Sigmoid colon (tissue), 6 donors: ENCODE measurements at regions not wholly inside any gene's neighbourhood (a gene's known extent, or its start where the extent isn't known, plus 50 kb on each side); places are given as distances from the start of the nearest gene placed in this dataset.

Experiments used
- DNase-seq: peaks from one replicate; pipeline ENCODE4 v3.0.0-alpha.2; 2019
- H3K27ac ChIP-seq, 4 donors: fragments of 200-600 bp; sonication (generic); one replicate each; pipeline ENCODE4 v1.5.1; 2016 to 2019; ENCODE audit warnings: mild to moderate bottlenecking in 1 of 4
- H3K27me3 ChIP-seq, 3 donors: fragments of 200-600 bp; sonication (generic); one replicate each; pipeline ENCODE4 v1.5.1; 2019; ENCODE audit warnings: mild to moderate bottlenecking in 1 of 3
- H3K36me3 ChIP-seq, 4 donors: fragments of 200-600 bp; sonication (generic); one replicate each; pipeline ENCODE4 v1.5.1; 2016 to 2019
- H3K4me1 ChIP-seq, 4 donors: fragments of 200-600 bp; sonication (generic); one replicate each; pipeline ENCODE4 v1.5.1; 2017 to 2019
- H3K4me3 ChIP-seq, 4 donors: fragments of 200-600 bp; sonication (generic); one replicate each; pipeline ENCODE4 v1.5.1; 2017 to 2019; ENCODE audit warnings: mild to moderate bottlenecking in 2 of 4, moderate library complexity in 1 of 4
- H3K9me3 ChIP-seq, 4 donors: fragments of 200-600 bp in 3 of 4; sonication (generic) in 3 of 4; one replicate each; pipeline versions ENCODE4 v1.5.1 to v1.6.1; 2013 to 2019
- EP300 ChIP-seq, 4 donors: sonication (generic); formaldehyde crosslinking; IDR thresholded peaks; one replicate each; pipeline ENCODE4 v1.6.1; 2017; ENCODE audit warnings: antibody characterized with exemption in 4 of 4
- POLR2A ChIP-seq, 2 donors: fragments of 450-650 bp; IDR thresholded peaks; one replicate each; pipeline ENCODE4 v1.6.1; 2016; ENCODE audit warnings: antibody characterized with exemption in 2 of 2, mild to moderate bottlenecking in 2 of 2, moderate library complexity in 2 of 2
- POLR2AphosphoS5 ChIP-seq, 4 donors: sonication (generic); formaldehyde crosslinking; IDR thresholded peaks; one replicate each; pipeline ENCODE4 v1.6.1; 2017; ENCODE audit warnings: antibody characterized with exemption in 4 of 4
- WGBS, 2 donors: extraction: QIAGEN DNeasy Blood & Tissue Kit; methylation state at CpG; one replicate each; pipeline ENCODE4 v1.1.7; 2013; 5-methylcytosine and 5-hydroxymethylcytosine counted together
- intact Hi-C: fragments of 100-400 bp; cut with DNase I; formaldehyde crosslinking; loops from one replicate; pipeline ENCODE4 v1.15.1; 2023
- TF ChIP-seq, protein P1 (sequence below), 4 experiments: fragments of 450-650 bp in 3 of 4; fragments of 200-600 bp in 1 of 4; IDR thresholded peaks; one replicate each; pipeline ENCODE4 v1.5.1; 2016 to 2019; ENCODE audit warnings: antibody characterized with exemption in 4 of 4, mild to moderate bottlenecking in 3 of 4, moderate library complexity in 2 of 4
- donor health status: healthy with polysubstance abuse.
- donor health status: healthy.

DNA sequence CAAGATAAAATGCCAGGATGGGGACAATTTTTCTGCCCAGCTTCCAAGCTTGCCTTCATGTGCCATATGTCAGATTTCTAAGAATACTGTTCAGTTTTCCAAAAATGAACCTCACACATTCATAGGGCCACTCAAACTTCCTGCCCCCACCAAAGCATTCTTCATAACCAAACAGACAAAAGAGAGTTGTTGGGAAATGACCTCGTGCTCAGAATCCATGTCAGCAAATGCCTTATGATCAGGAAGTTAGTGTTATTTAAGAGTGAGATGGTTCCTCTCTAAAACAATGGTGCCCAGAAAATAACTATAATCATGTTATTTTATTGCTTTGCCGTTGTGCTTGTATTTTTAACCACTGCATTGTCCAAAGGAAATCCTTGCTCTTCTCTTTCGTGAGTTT is 208.2 kb downstream of the ZNF608 start:
- H3K27me3 ChIP-seq: no peaks in the 10 kb centered on the region
- DNase-seq: no peak
- no peak overlapping the region for H3K27ac ChIP-seq
- H3K9me3 ChIP-seq: no peaks in the 10 kb centered on the region
- intact Hi-C loops: no loop called here
- no peak overlapping the region for H3K4me3 ChIP-seq
- TF ChIP-seq, protein P1, sequence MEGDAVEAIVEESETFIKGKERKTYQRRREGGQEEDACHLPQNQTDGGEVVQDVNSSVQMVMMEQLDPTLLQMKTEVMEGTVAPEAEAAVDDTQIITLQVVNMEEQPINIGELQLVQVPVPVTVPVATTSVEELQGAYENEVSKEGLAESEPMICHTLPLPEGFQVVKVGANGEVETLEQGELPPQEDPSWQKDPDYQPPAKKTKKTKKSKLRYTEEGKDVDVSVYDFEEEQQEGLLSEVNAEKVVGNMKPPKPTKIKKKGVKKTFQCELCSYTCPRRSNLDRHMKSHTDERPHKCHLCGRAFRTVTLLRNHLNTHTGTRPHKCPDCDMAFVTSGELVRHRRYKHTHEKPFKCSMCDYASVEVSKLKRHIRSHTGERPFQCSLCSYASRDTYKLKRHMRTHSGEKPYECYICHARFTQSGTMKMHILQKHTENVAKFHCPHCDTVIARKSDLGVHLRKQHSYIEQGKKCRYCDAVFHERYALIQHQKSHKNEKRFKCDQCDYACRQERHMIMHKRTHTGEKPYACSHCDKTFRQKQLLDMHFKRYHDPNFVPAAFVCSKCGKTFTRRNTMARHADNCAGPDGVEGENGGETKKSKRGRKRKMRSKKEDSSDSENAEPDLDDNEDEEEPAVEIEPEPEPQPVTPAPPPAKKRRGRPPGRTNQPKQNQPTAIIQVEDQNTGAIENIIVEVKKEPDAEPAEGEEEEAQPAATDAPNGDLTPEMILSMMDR (IDR thresholded peaks at IDR 0.05): no peak
- TF ChIP-seq POLR2A (IDR thresholded peaks at IDR 0.05) (no peak), EP300 (IDR thresholded peaks at IDR 0.05) (no peak), POLR2AphosphoS5 (IDR thresholded peaks at IDR 0.05) (no peak)
- H3K4me1 ChIP-seq: no peaks in the 10 kb centered on the region
- WGBS, 2 donors: 38 to 67% methylated on average over 3 of the region's 3 CpGs
- no peaks in the 10 kb centered on the region for H3K36me3 ChIP-seq

DNA sequence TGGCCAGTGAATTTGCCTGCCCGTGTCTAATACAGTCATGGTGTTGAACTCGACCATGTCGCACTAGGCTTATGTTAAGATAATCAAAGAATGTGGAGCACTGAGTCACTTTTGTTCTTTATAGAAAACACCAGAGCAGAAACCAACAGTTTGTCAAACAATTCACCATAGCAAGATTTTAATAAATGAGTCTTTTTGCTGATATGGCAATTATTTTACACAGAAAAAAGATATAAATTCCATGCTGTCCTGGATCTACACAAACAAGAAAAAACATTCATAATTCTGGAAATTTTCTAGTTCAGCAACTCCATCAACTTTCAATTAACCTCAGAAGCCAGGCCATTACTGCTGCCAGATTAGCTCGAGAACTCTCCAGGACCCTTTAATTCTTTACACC is 208.9 kb downstream of the ZNF608 start:
- DNase-seq: no peak
- H3K27ac ChIP-seq: peak overlapping the region in 1 of 4 donors; percentile 42
- no peaks in the 10 kb centered on the region for H3K36me3 ChIP-seq
- H3K4me1 ChIP-seq: no peaks in the 10 kb centered on the region
- WGBS, 2 donors: 94% methylated on average over 4 of the region's 4 CpGs
- intact Hi-C loops: no loop called here
- no peak for TF ChIP-seq POLR2A (IDR thresholded peaks at IDR 0.05)
- TF ChIP-seq, protein P1 (IDR thresholded peaks at IDR 0.05): no peak
- no peak for TF ChIP-seq EP300 (IDR thresholded peaks at IDR 0.05)
- TF ChIP-seq POLR2AphosphoS5 (IDR thresholded peaks at IDR 0.05): no peak
- H3K9me3 ChIP-seq: no peaks in the 10 kb centered on the region
- H3K4me3 ChIP-seq: no peak overlapping the region
- no peaks in the 10 kb centered on the region for H3K27me3 ChIP-seq

DNA sequence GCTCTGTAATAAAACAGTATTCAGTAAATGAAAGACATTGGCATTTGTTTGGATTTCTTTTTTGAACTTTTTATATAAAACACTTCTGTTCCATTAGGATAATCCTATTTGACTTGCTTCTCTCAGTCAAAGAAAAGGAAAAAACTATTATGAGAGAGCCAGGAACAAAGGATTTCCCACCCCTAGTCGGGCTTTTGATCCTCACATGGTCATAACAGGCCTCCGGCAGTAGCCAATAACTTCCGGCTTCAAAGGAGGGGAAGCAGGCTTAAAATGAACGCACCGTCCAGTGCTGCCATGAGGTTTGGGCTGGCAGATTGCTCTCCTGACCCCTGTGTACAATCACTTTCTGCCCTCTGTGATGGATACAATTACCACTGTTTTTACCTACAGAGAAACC is 209.3 kb downstream of the ZNF608 start:
- Histone ChIP-seq H3K4me3 (no peak overlapping the region), H3K36me3 (no peaks in the 10 kb centered on the region), H3K9me3 (no peaks in the 10 kb centered on the region), H3K27me3 (no peaks in the 10 kb centered on the region), H3K27ac (peak overlapping the region in 1 of 4 donors; percentile 42), H3K4me1 (no peaks in the 10 kb centered on the region)
- no peak for DNase-seq
- TF ChIP-seq POLR2A (IDR thresholded peaks at IDR 0.05) (no peak), EP300 (IDR thresholded peaks at IDR 0.05) (no peak), POLR2AphosphoS5 (IDR thresholded peaks at IDR 0.05) (no peak)
- TF ChIP-seq, protein P1 (IDR thresholded peaks at IDR 0.05): no peak
- intact Hi-C loops: no loop called here
- WGBS, 2 donors: 89 to 91% methylated on average over 5 of the region's 5 CpGs

DNA sequence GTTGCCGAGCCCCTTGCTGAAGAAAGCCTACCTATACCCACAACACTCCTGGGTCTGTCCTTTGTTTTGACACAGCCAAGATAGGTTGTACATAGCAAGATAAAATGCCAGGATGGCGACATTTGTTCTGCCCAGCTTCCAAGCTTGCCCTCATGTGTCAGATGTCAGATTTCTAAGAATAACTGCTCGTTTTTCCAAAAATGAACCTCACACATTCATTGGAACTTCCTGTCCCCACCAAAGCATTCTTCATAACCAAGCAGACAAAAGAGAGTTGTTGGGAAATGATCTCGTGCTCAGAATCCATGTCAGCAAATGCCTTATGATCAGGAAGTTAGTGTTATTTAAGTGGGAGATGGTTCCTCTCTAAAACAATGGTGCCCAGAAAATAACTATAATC is 210.1 kb downstream of the ZNF608 start:
- no peak for DNase-seq
- no peak overlapping the region for H3K27ac ChIP-seq
- intact Hi-C loops: no loop called here
- no peaks in the 10 kb centered on the region for H3K4me1 ChIP-seq
- no peaks in the 10 kb centered on the region for H3K27me3 ChIP-seq
- WGBS, 2 donors: 84 to 89% methylated on average over 4 of the region's 4 CpGs
- TF ChIP-seq EP300 (IDR thresholded peaks at IDR 0.05): no peak
- TF ChIP-seq POLR2AphosphoS5 (IDR thresholded peaks at IDR 0.05): no peak
- TF ChIP-seq, protein P1 (IDR thresholded peaks at IDR 0.05): no peak
- no peak for TF ChIP-seq POLR2A (IDR thresholded peaks at IDR 0.05)
- H3K36me3 ChIP-seq: no peaks in the 10 kb centered on the region
- no peaks in the 10 kb centered on the region for H3K9me3 ChIP-seq
- H3K4me3 ChIP-seq: no peak overlapping the region

DNA sequence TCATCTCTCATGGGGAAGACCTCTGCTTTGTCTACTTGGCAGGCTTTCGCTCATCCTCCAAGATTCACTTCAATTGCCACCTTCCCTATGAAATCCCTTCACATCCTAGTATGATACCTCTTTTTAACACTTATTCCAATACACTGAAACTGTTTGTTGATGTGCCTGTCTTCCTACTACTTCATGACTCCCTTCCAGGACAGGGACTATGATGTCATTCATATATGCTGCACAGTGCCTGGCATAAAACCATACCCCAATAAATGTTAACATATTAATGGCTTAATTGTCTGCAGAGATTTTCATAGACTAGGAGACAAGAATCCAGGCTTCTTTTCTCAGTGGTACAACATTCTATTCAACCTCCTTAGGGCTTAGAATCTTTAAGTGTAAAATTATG is 215.5 kb downstream of the ZNF608 start:
- intact Hi-C loops: no loop called here
- 98 to 99% methylated on average over 1 of the region's 1 CpG for WGBS, 2 donors
- Histone ChIP-seq H3K36me3 (no peaks in the 10 kb centered on the region), H3K27me3 (no peaks in the 10 kb centered on the region), H3K27ac (no peak overlapping the region), H3K4me1 (peaks cover 0 to 12% (median 8%) of the 10 kb centered on the region in 4 donors), H3K9me3 (no peaks in the 10 kb centered on the region), H3K4me3 (no peak overlapping the region)
- TF ChIP-seq EP300 (IDR thresholded peaks at IDR 0.05) (no peak), POLR2A (IDR thresholded peaks at IDR 0.05) (no peak), POLR2AphosphoS5 (IDR thresholded peaks at IDR 0.05) (no peak)
- TF ChIP-seq, protein P1 (IDR thresholded peaks at IDR 0.05): no peak
- no peak for DNase-seq
